Testis (tissue), 2 donors: ENCODE measurements at regions not wholly inside any gene's neighbourhood (a gene's known extent, or its start where the extent isn't known, plus 50 kb on each side); places are given as distances from the start of the nearest gene placed in this dataset.

Experiments
- DNase-seq: peaks from one replicate; pipeline ENCODE4 v3.0.0-alpha.2; 2019
- H3K27ac ChIP-seq, 2 donors: fragments of 200-600 bp; sonication (generic); one replicate each; pipeline ENCODE4 v1.5.1; 2019
- H3K27me3 ChIP-seq: fragments of 200-600 bp; sonication (generic); one replicate; pipeline ENCODE4 v1.5.1; 2019
- H3K36me3 ChIP-seq: fragments of 200-600 bp; sonication (generic); one replicate; pipeline ENCODE4 v1.5.1; 2017; ENCODE audit warnings: low read depth; ENCODE audit errors: missing control alignments
- H3K4me1 ChIP-seq: fragments of 200-600 bp; sonication (generic); one replicate; pipeline ENCODE4 v1.5.1; 2019
- H3K4me3 ChIP-seq, 2 donors: fragments of 200-600 bp; sonication (generic); one replicate each; pipeline ENCODE4 v1.5.1; 2017 to 2019
- H3K9me3 ChIP-seq: fragments of 200-600 bp; sonication (generic); one replicate; pipeline ENCODE4 v1.5.1; 2017
- POLR2A ChIP-seq: fragments of 450-650 bp; IDR thresholded peaks from one replicate; pipeline ENCODE4 v1.6.1; 2017; ENCODE audit warnings: antibody characterized with exemption, mild to moderate bottlenecking, moderate library complexity
- WGBS, 2 donors: methylation state at CpG; one replicate each; pipeline ENCODE4 v1.1.5; 2018; 5-methylcytosine and 5-hydroxymethylcytosine counted together
- intact Hi-C: fragments of 100-400 bp; cut with DNase I; formaldehyde crosslinking; loops from one replicate; pipeline ENCODE4 v1.15.1; 2023; ENCODE audit warnings: low total_unique reads
- TF ChIP-seq, protein P1 (sequence below), 3 experiments: fragments of 450-650 bp in 2 of 3; fragments of 200-600 bp in 1 of 3; sonication (generic) in 1 of 3; IDR thresholded peaks; one replicate each; pipeline ENCODE4 v1.5.1; 2016 to 2019; ENCODE audit warnings: antibody characterized with exemption in 3 of 3, mild to moderate bottlenecking in 2 of 3, moderate library complexity in 1 of 3

DNA sequence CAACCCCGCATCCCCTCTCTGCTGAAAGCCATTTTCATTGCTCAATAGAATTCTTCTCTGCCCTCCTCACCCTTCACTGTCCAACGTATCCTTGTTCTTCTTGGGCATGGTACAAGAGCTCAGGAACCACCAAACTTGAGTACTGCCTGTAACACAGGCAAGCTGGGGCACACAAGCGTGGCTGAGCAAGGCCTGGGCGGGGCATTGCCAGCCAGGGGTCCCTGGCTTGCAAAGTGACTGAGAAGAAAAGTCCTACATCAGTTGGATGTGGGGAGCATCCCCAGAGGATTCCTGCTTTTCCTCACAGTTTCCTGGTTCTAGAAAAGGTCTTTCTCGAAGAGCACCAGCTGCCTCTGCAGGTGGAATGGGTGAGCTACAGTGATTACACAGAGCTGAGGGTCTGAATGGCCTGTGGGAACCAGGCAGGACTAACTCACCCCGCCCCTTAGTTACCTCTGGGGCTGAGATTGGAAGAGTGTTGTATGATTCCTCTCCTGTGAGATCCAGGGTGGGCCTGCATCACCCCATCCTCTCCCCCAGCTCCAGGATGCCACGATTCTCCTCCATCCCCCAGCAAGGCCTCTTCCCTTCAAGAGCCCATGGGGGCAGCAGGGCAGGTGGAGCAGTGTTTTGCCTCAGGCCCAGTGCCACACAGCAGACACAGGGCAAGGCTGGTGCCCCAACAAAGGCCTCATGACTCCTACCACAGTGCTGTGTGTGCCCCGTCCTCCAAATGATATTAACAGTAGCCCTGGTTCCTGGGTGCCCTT, 121.9 kb downstream of the MATN1 start:
- H3K27me3 ChIP-seq = no peaks in the 10 kb centered on the region
- no peak overlapping the region for H3K4me3 ChIP-seq
- WGBS, 2 donors = 85 to 92% methylated on average over 5 to 8 of the region's 8 CpGs
- DNase-seq = no peak
- no peak overlapping the region for H3K27ac ChIP-seq
- no peaks in the 10 kb centered on the region for H3K36me3 ChIP-seq
- no peaks in the 10 kb centered on the region for H3K9me3 ChIP-seq
- TF ChIP-seq, protein P1, sequence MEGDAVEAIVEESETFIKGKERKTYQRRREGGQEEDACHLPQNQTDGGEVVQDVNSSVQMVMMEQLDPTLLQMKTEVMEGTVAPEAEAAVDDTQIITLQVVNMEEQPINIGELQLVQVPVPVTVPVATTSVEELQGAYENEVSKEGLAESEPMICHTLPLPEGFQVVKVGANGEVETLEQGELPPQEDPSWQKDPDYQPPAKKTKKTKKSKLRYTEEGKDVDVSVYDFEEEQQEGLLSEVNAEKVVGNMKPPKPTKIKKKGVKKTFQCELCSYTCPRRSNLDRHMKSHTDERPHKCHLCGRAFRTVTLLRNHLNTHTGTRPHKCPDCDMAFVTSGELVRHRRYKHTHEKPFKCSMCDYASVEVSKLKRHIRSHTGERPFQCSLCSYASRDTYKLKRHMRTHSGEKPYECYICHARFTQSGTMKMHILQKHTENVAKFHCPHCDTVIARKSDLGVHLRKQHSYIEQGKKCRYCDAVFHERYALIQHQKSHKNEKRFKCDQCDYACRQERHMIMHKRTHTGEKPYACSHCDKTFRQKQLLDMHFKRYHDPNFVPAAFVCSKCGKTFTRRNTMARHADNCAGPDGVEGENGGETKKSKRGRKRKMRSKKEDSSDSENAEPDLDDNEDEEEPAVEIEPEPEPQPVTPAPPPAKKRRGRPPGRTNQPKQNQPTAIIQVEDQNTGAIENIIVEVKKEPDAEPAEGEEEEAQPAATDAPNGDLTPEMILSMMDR (IDR thresholded peaks at IDR 0.05) = no peak
- no peak for TF ChIP-seq POLR2A
- intact Hi-C loops = no loop called here
- H3K4me1 ChIP-seq = no peaks in the 10 kb centered on the region

DNA sequence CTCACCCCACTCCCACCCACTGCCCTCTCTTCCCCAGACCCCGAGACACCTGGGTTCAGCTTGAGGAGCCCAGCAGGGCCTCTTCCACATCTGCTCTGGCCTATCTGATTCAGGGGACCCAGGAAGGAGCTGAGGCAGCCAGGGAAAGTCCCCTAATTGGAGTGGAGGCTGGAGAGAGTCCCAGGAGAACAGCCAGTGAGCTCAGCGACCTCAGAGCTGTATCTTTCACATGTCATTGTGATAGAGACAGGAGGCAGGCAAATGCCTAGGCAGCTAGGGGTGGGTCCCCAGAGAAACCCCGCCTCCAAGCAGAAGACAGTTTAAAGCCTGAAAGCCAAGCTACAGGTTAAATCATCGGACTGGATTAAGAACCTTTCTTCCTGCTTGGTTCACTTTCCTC, 122.7 kb downstream of the MATN1 start:
- Histone ChIP-seq H3K27me3 (no peaks in the 10 kb centered on the region), H3K4me3 (no peak overlapping the region), H3K27ac (no peak overlapping the region), H3K9me3 (no peaks in the 10 kb centered on the region), H3K36me3 (no peaks in the 10 kb centered on the region), H3K4me1 (no peaks in the 10 kb centered on the region)
- WGBS, 2 donors = 67 to 81% methylated on average over 4 of the region's 4 CpGs
- intact Hi-C loops = no loop called here
- TF ChIP-seq, protein P1 (IDR thresholded peaks at IDR 0.05) = no peak
- TF ChIP-seq POLR2A = no peak
- DNase-seq = no peak

- no peak for DNase-seq
- no peaks in the 10 kb centered on the region for H3K27me3 ChIP-seq
- no peak overlapping the region for H3K4me3 ChIP-seq
- intact Hi-C loops = no loop called here
- no peaks in the 10 kb centered on the region for H3K4me1 ChIP-seq
- no peak overlapping the region for H3K27ac ChIP-seq
- WGBS, 2 donors = 44 to 57% methylated on average over 4 to 9 of the region's 9 CpGs
- no peaks in the 10 kb centered on the region for H3K36me3 ChIP-seq
- H3K9me3 ChIP-seq = no peaks in the 10 kb centered on the region
- TF ChIP-seq, protein P1 (IDR thresholded peaks at IDR 0.05) = no peak
- no peak for TF ChIP-seq POLR2A
Measured at GRCh38 chr1:30600258-30600657, 123.1 kb downstream of the MATN1 start.

DNA sequence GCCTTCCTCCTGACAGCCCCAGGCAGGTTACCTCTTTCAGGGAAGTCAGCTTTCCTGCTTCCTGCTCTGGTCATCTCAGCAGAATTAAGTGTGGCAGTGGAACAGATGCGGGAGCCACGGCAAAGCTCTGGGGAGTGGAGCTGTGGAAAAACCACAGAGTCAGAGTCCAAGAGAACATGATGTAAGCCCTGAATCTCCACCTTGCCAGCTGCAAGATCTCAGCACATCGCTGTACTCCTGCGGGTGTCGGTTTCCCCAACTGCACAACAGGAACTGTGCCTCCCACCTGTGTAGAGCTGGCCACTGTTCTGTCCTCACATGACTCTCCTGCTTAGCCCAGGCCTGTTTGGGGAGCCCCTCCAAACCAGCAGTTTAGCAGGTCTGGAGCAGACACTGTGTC, 123.7 kb downstream of the MATN1 start:
- DNase-seq = no peak
- intact Hi-C loops = no loop called here
- WGBS, 2 donors = 55 to 77% methylated on average over 5 of the region's 5 CpGs

More for the DNA sequence above, 123.7 kb downstream of the MATN1 start:
- TF ChIP-seq, protein P1 (IDR thresholded peaks at IDR 0.05) = no peak
- TF ChIP-seq POLR2A = no peak
- no peaks in the 10 kb centered on the region for H3K36me3 ChIP-seq
- H3K4me3 ChIP-seq = no peak overlapping the region
- H3K4me1 ChIP-seq = no peaks in the 10 kb centered on the region
- H3K27me3 ChIP-seq = no peaks in the 10 kb centered on the region
- H3K27ac ChIP-seq = no peak overlapping the region
- H3K9me3 ChIP-seq = no peaks in the 10 kb centered on the region
